ENCODE measurements at regions not wholly inside any gene's neighbourhood (a gene's known extent, or its start where the extent isn't known, plus 50 kb on each side); places are given as distances from the start of the nearest gene placed in this dataset.
"Not testable (repeated sequence)": the region's sequence is repeated elsewhere in the genome, so short reads cannot be mapped to it uniquely, and the experiment has no call there.

- TF ChIP-seq, protein P1, sequence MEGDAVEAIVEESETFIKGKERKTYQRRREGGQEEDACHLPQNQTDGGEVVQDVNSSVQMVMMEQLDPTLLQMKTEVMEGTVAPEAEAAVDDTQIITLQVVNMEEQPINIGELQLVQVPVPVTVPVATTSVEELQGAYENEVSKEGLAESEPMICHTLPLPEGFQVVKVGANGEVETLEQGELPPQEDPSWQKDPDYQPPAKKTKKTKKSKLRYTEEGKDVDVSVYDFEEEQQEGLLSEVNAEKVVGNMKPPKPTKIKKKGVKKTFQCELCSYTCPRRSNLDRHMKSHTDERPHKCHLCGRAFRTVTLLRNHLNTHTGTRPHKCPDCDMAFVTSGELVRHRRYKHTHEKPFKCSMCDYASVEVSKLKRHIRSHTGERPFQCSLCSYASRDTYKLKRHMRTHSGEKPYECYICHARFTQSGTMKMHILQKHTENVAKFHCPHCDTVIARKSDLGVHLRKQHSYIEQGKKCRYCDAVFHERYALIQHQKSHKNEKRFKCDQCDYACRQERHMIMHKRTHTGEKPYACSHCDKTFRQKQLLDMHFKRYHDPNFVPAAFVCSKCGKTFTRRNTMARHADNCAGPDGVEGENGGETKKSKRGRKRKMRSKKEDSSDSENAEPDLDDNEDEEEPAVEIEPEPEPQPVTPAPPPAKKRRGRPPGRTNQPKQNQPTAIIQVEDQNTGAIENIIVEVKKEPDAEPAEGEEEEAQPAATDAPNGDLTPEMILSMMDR (conservative IDR thresholded peaks at IDR 0.05; ENCODE audit: control insufficient read depth, insufficient read depth, low read depth, low read length), result no peak
- no peak for DNase-seq (ENCODE audit: low read depth)
- H3K4me3 ChIP-seq (ENCODE audit: control insufficient read depth, low read depth, low read length), result no peak overlapping the region
These were observed 611.6 kb upstream of the CCDC179 start for GRCh38 chr11:23471878-23472277.

DNA sequence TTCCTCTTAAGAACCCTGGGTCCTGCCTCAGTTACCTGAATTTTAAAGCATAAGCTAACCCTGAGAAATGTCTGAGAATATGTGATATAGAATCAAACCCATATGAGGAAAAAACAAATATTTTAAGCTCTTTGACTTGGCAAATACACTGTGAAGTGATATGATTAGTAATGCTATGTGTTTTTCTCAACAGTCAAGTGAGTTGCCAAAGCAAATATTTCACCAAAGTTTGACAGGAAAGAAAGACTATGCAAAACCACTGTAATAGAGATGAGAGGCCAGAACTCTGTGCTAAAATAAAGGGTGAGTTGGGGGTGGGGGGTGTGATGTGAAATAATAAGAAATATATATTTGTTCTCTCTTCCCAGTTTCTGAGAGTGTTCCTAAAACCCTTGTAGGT, 613.5 kb upstream of the CCDC179 start:
- H3K4me3 ChIP-seq (ENCODE audit: control insufficient read depth, low read depth, low read length), result no peak overlapping the region
- no peak for DNase-seq (ENCODE audit: low read depth)
- TF ChIP-seq, protein P1 (conservative IDR thresholded peaks at IDR 0.05; ENCODE audit: control insufficient read depth, insufficient read depth, low read depth, low read length), result no peak

DNA sequence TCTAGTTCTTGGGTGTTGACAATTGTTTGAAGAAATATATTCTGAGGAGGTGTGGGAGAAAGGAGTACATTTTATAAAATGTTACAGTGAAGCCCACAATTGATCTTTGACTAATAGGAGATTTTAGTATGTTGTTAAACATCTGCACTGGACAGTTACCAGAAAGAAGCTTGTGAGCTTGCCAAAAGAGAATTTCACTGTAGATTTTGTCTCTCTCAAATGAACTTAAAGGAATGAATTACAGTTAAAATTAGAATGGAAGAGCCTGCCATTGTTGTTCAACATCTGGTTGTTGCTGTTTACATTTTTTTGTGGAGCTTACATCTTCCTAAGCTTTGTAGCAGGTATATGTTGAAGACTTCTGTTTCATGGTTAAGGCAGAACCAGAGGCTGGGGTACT, 620.5 kb upstream of the CCDC179 start:
- H3K4me3 ChIP-seq (ENCODE audit: control insufficient read depth, low read depth, low read length), result no peak overlapping the region
- no peak for DNase-seq (ENCODE audit: low read depth)
- TF ChIP-seq, protein P1 (conservative IDR thresholded peaks at IDR 0.05; ENCODE audit: control insufficient read depth, insufficient read depth, low read depth, low read length), result no peak

GRCh38 chr11:23484146-23484545, 623.9 kb upstream of the CCDC179 start:
- H3K4me3 ChIP-seq (ENCODE audit: control insufficient read depth, low read depth, low read length); DNase-seq (ENCODE audit: low read depth): not testable (repeated sequence)

- not testable (repeated sequence) for DNase-seq (ENCODE audit: low read depth); H3K4me3 ChIP-seq (ENCODE audit: control insufficient read depth, low read depth, low read length)
These were observed 624.3 kb upstream of the CCDC179 start for GRCh38 chr11:23484618-23485017.

- TF ChIP-seq, protein P1 (conservative IDR thresholded peaks at IDR 0.05; ENCODE audit: control insufficient read depth, insufficient read depth, low read depth, low read length), result no peak
- H3K4me3 ChIP-seq (ENCODE audit: control insufficient read depth, low read depth, low read length), result no peak overlapping the region
- no peak for DNase-seq (ENCODE audit: low read depth)
These were observed 630.4 kb upstream of the CCDC179 start for GRCh38 chr11:23490557-23491235.

- H3K4me3 ChIP-seq (ENCODE audit: control insufficient read depth, low read depth, low read length), result no peak overlapping the region
- no peak for DNase-seq (ENCODE audit: low read depth)
- TF ChIP-seq, protein P1 (conservative IDR thresholded peaks at IDR 0.05; ENCODE audit: control insufficient read depth, insufficient read depth, low read depth, low read length), result no peak
These were observed 634.7 kb upstream of the CCDC179 start for GRCh38 chr11:23494981-23495380.

DNA sequence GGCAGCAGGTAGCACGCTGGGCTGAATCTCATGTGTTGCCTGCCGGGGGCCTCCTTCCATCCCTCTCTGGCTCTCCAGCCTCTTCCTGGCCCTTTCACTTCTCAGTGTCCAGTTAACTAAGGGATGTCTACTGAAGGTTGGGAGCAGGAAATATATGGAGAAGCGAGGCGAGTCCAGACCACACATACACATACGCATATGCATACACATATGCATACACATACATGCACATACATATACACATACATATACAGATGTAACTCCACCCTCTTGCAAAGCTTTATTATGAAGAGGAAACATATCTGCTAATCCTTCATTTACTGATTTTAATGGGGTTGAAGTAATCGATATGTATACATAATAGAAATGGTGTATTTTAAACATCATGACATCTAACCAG, 636.1 kb upstream of the CCDC179 start:
- H3K4me3 ChIP-seq (ENCODE audit: control insufficient read depth, low read depth, low read length), result no peak overlapping the region
- DNase-seq (ENCODE audit: low read depth), result no peak
- TF ChIP-seq, protein P1 (conservative IDR thresholded peaks at IDR 0.05; ENCODE audit: control insufficient read depth, insufficient read depth, low read depth, low read length), result no peak
